Heart left ventricle (tissue), 16 donors: ENCODE measurements at regions not wholly inside any gene's neighbourhood (a gene's known extent, or its start where the extent isn't known, plus 50 kb on each side); places are given as distances from the start of the nearest gene placed in this dataset.

Experiments used
- ATAC-seq, 4 donors: fragments of 200-7000 bp; cut with Tn5 transposase; one replicate each; pipeline ENCODE4 v1.9.1; 2020 to 2022; ENCODE audit warnings: moderate library complexity in 4 of 4, mild to moderate bottlenecking in 3 of 4, moderate number of reproducible peaks in 1 of 4
- DNase-seq, 5 donors: peaks; one replicate each; pipeline ENCODE4 v3.0.0-alpha.2; 2020
- H3K27ac ChIP-seq, 12 donors: fragments of 200-600 bp; sonication (generic) in 4 of 12; one replicate each; pipeline versions ENCODE4 v1.5.0 to v1.8.0; 2016 to 2022; ENCODE audit warnings: mild to moderate bottlenecking in 2 of 12
- H3K27me3 ChIP-seq, 9 donors: fragments of 200-600 bp; sonication (generic) in 2 of 9; one replicate each; pipeline versions ENCODE4 v1.5.1 to v1.8.0; 2016 to 2022; ENCODE audit warnings: mild to moderate bottlenecking in 3 of 9
- H3K36me3 ChIP-seq, 9 donors: fragments of 200-600 bp; sonication (generic) in 2 of 9; one replicate each; pipeline versions ENCODE4 v1.5.0 to v1.8.0; 2018 to 2022; ENCODE audit warnings: mild to moderate bottlenecking in 2 of 9
- H3K4me1 ChIP-seq, 12 donors: fragments of 200-600 bp; sonication (generic) in 4 of 12; one replicate each; pipeline versions ENCODE4 v1.5.0 to v1.8.0; 2016 to 2022; ENCODE audit warnings: mild to moderate bottlenecking in 3 of 12
- H3K4me3 ChIP-seq, 12 donors: fragments of 200-600 bp; sonication (generic) in 4 of 12; one replicate each; pipeline versions ENCODE4 v1.5.0 to v1.8.0; 2017 to 2022; ENCODE audit warnings: mild to moderate bottlenecking in 9 of 12, moderate library complexity in 4 of 12
- H3K9me3 ChIP-seq, 12 donors: fragments of 200-600 bp; sonication (generic) in 4 of 12; one replicate each; pipeline versions ENCODE4 v1.5.0 to v1.8.0; 2016 to 2022; ENCODE audit warnings: mild to moderate bottlenecking in 1 of 12
- CTCF ChIP-seq, 12 donors: fragments of 200-600 bp; sonication (generic) in 4 of 12; IDR thresholded peaks; one replicate each; pipeline versions ENCODE4 v1.5.0 to v1.8.0; 2018 to 2022; ENCODE audit warnings: antibody characterized with exemption in 12 of 12, mild to moderate bottlenecking in 5 of 12
- POLR2A ChIP-seq, 2 donors: fragments of 450-650 bp; IDR thresholded peaks; one replicate each; pipeline ENCODE4 v1.6.1; 2017; ENCODE audit warnings: antibody characterized with exemption in 2 of 2, mild to moderate bottlenecking in 2 of 2, moderate library complexity in 2 of 2
- WGBS, 4 donors: extraction: QIAGEN DNeasy Blood & Tissue Kit in 2 of 4; methylation state at CpG; one replicate each; pipeline versions ENCODE4 v1.1.5 to v1.1.7; 2013 to 2018; 5-methylcytosine and 5-hydroxymethylcytosine counted together
- intact Hi-C, 10 donors: fragments of 100-400 bp; cut with DNase I; formaldehyde crosslinking; loops; one replicate each; pipeline versions ENCODE4 v1.11.1 to v1.14.2; 2022
- donor health status: ischemic (EF 13 %, LVEDD 7.1; RV severe dilation, severe dysfunction).
- donor health status: healthy with polysubstance abuse.
- donor health status: DM: no; HTN: yes; CAD: no.
- donor health status: DM: no; HTN: no; CAD: no.
- donor health status: ischemic (EF 25% LVEDD 6.9; RV normal size, moderate dysfunction).
- donor health status: ischemic (EF 25% LVEDD 5.7; RV mildly dilated, moderate dysfunction).
- donor health status: healthy.
- donor health status: DM: yes; HTN: yes; CAD: no.
- donor health status: ischemic (EF 35%, LVEDD 5.7; RV mildly dilated, moderate dysfunction).
- donor health status: nonischemic (EF 11% LVEDD 7.7; RV severe dilation, severe dysfunction).
- donor health status: DM: yes; HTN: yes; CAD: no.
- donor health status: PGD.
- donor health status: ischemic (EF 29% LVEDD 5.4; RV normal size, mild dysfunction).
- donor health status: nonischemic (EF 23%, LVEDD 6.1; RV moderate dilation, normal function).

- Histone ChIP-seq H3K4me3 (no peak overlapping the region), H3K4me1 (no peaks in the 10 kb centered on the region), H3K36me3 (no peaks in the 10 kb centered on the region), H3K27me3 (no peaks in the 10 kb centered on the region), H3K9me3 (no peaks in the 10 kb centered on the region), H3K27ac (no peak overlapping the region)
- WGBS, 4 donors: 64 to 77% (median 66%) methylated on average over 5 of the region's 5 CpGs
- DNase-seq (no peak), ATAC-seq (no peak)
- TF ChIP-seq POLR2A (IDR thresholded peaks at IDR 0.05) (no peak), CTCF (IDR thresholded peaks at IDR 0.05) (no peak)
- intact Hi-C loops: no loop called here
Measured at GRCh38 chr13:103908274-103908673, 842.1 kb upstream of the SLC10A2 start.

- WGBS, 4 donors: 81 to 85% (median 82%) methylated on average over 4 of the region's 4 CpGs
- TF ChIP-seq CTCF (IDR thresholded peaks at IDR 0.05) (no peak), POLR2A (IDR thresholded peaks at IDR 0.05) (no peak)
- peaks cover 0 to 5% (median 0%) of the 10 kb centered on the region in 12 donors for H3K9me3 ChIP-seq
- H3K4me3 ChIP-seq: no peak overlapping the region
- no peaks in the 10 kb centered on the region for H3K27me3 ChIP-seq
- H3K4me1 ChIP-seq: no peaks in the 10 kb centered on the region
- no peaks in the 10 kb centered on the region for H3K36me3 ChIP-seq
- ATAC-seq (no peak), DNase-seq (no peak)
- intact Hi-C loops: no loop called here
- no peak overlapping the region for H3K27ac ChIP-seq
Measured at GRCh38 chr13:103903790-103904189, 837.6 kb upstream of the SLC10A2 start.

- H3K27ac ChIP-seq: no peak overlapping the region
- no peak for ATAC-seq
Measured at GRCh38 chr13:103898481-103898880, 832.3 kb upstream of the SLC10A2 start.

GRCh38 chr13:103895835-103896531, 829.8 kb upstream of the SLC10A2 start:
- 71 to 89% (median 80%) methylated on average over 1 of the region's 1 CpG for WGBS, 4 donors

More at GRCh38 chr13:103898481-103898880, 832.3 kb upstream of the SLC10A2 start:
- no peaks in the 10 kb centered on the region for H3K27me3 ChIP-seq
- no peak for DNase-seq
- 83 to 93% (median 90%) methylated on average over 2 of the region's 2 CpGs for WGBS, 4 donors
- H3K36me3 ChIP-seq: no peaks in the 10 kb centered on the region
- peaks cover 0 to 10% (median 0%) of the 10 kb centered on the region in 12 donors for H3K9me3 ChIP-seq
- no peak overlapping the region for H3K4me3 ChIP-seq
- TF ChIP-seq POLR2A (IDR thresholded peaks at IDR 0.05) (no peak), CTCF (IDR thresholded peaks at IDR 0.05) (no peak)
- intact Hi-C loops: no loop called here
- H3K4me1 ChIP-seq: no peaks in the 10 kb centered on the region

More at GRCh38 chr13:103895835-103896531, 829.8 kb upstream of the SLC10A2 start:
- DNase-seq: no peak
- H3K4me3 ChIP-seq: no peak overlapping the region
- H3K27me3 ChIP-seq: no peaks in the 10 kb centered on the region
- H3K27ac ChIP-seq: no peak overlapping the region
- TF ChIP-seq CTCF (IDR thresholded peaks at IDR 0.05) (no peak), POLR2A (IDR thresholded peaks at IDR 0.05) (no peak)
- peaks cover 0 to 10% (median 0%) of the 10 kb centered on the region in 12 donors for H3K9me3 ChIP-seq
- intact Hi-C loops: no loop called here
- H3K36me3 ChIP-seq: no peaks in the 10 kb centered on the region
- ATAC-seq: no peak
- H3K4me1 ChIP-seq: no peaks in the 10 kb centered on the region
